Fibroblast of lung (primary cell): ENCODE measurements at regions not wholly inside any gene's neighbourhood (a gene's known extent, or its start where the extent isn't known, plus 50 kb on each side); places are given as distances from the start of the nearest gene placed in this dataset.
A peak's percentile ranks its signal among the peaks of the same experiment; 100 is the strongest.

Experiments used
- DNase-seq, 2 donors: peaks; one replicate each; pipeline versions ENCODE4 v3.0.0 to v3.0.0-alpha.2; 2010; ENCODE audit warnings: low read depth in 2 of 2
- H2AFZ ChIP-seq: 2 replicates; pipeline ENCODE4 v1.5.1; 2012; ENCODE audit warnings: low read length, control low read depth, inconsistent platforms
- H3K27ac ChIP-seq: 2 replicates; pipeline ENCODE4 v1.5.1; 2011; ENCODE audit warnings: low read length, control low read depth; ENCODE audit not compliant: insufficient read depth
- H3K27me3 ChIP-seq: 2 replicates; pipeline ENCODE4 v1.5.1; 2011; ENCODE audit warnings: mild to moderate bottlenecking, low read length; ENCODE audit not compliant: control insufficient read depth, insufficient read depth
- H3K36me3 ChIP-seq: 2 replicates; pipeline ENCODE4 v1.5.1; 2011; ENCODE audit warnings: low read length; ENCODE audit not compliant: control insufficient read depth, insufficient read depth
- H3K4me1 ChIP-seq: 2 replicates; pipeline ENCODE4 v1.5.1; 2011; ENCODE audit warnings: low read length; ENCODE audit not compliant: control insufficient read depth, insufficient read depth; ENCODE audit errors: extremely low read depth
- H3K4me2 ChIP-seq: 2 replicates; pipeline ENCODE4 v1.5.1; 2011; ENCODE audit warnings: low read length, control low read depth; ENCODE audit not compliant: insufficient read depth; ENCODE audit errors: extremely low read depth
- H3K4me3 ChIP-seq, 4 experiments: fragments of 200-600 bp in 1 of 4; sonication (generic) in 1 of 4; replicated peaks in 1 of 4; 2 replicates each; pipeline ENCODE4 v1.5.1; 2011 to 2016; ENCODE audit warnings: low read length in 4 of 4, low read depth in 3 of 4, mild to moderate bottlenecking in 3 of 4, control low read depth in 2 of 4, inconsistent platforms in 1 of 4, mixed read lengths in 1 of 4; ENCODE audit not compliant: insufficient read depth in 1 of 4; ENCODE audit errors: control extremely low read depth in 1 of 4
- H3K79me2 ChIP-seq: 2 replicates; pipeline ENCODE4 v1.5.1; 2012; ENCODE audit warnings: mild to moderate bottlenecking, low read length, inconsistent platforms; ENCODE audit not compliant: control insufficient read depth, insufficient read depth
- H3K9ac ChIP-seq: 2 replicates; pipeline ENCODE4 v1.5.1; 2011; ENCODE audit warnings: mild to moderate bottlenecking, low read length, control low read depth; ENCODE audit not compliant: insufficient read depth
- H3K9me3 ChIP-seq: 2 replicates; pipeline ENCODE4 v1.5.1; 2012; ENCODE audit warnings: low read depth, low read length; ENCODE audit not compliant: control insufficient read depth, insufficient read depth
- H4K20me1 ChIP-seq: 2 replicates; pipeline ENCODE4 v1.5.1; 2011; ENCODE audit warnings: low read length; ENCODE audit not compliant: control insufficient read depth, insufficient read depth; ENCODE audit errors: extremely low read depth
- EZH2 ChIP-seq: IDR thresholded peaks from 2 replicates; pipeline ENCODE4 v1.5.1; 2012; ENCODE audit warnings: low read length, control low read depth, mild to moderate bottlenecking; ENCODE audit errors: missing control alignments
- TF ChIP-seq, protein P1 (sequence below), 2 donors: IDR thresholded peaks in 1 of 2; conservative IDR thresholded peaks in 1 of 2; 1 replicate in 1 of 2; 2 replicates in 1 of 2; pipeline ENCODE4 v1.5.1; 2011 to 2012; ENCODE audit warnings: low read length in 2 of 2, control low read depth in 1 of 2, inconsistent platforms in 1 of 2, low read depth in 1 of 2, mild to moderate bottlenecking in 1 of 2

DNA sequence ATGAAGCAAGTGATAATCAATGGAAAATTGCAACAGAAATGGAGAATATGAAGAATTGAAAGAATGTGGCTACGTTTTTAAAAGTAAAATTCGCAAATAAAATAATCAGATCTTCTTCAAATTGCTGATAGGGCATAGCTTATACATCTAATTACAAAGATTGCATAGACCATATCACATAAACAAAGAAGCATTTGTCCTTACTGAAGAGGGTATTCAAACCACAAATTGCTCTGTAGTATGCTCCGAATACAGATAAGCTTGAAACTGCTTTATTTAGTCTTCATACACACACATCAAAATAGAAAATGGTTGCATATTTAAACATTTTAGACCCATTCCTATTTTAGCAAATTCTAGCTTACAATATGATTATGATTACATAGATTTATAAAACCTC, 206.7 kb upstream of the SLIT2 start:
- Histone ChIP-seq H3K4me3 (no peak overlapping the region), H3K9me3 (no peaks in the 10 kb centered on the region), H4K20me1 (no peaks in the 10 kb centered on the region), H3K9ac (no peak overlapping the region), H3K4me1 (no peaks in the 10 kb centered on the region), H3K36me3 (no peaks in the 10 kb centered on the region), H2AFZ (no peak overlapping the region), H3K79me2 (no peaks in the 10 kb centered on the region), H3K4me2 (no peak overlapping the region), H3K27me3 (no peaks in the 10 kb centered on the region), H3K27ac (no peak overlapping the region)
- no peak for DNase-seq
- TF ChIP-seq, protein P1, sequence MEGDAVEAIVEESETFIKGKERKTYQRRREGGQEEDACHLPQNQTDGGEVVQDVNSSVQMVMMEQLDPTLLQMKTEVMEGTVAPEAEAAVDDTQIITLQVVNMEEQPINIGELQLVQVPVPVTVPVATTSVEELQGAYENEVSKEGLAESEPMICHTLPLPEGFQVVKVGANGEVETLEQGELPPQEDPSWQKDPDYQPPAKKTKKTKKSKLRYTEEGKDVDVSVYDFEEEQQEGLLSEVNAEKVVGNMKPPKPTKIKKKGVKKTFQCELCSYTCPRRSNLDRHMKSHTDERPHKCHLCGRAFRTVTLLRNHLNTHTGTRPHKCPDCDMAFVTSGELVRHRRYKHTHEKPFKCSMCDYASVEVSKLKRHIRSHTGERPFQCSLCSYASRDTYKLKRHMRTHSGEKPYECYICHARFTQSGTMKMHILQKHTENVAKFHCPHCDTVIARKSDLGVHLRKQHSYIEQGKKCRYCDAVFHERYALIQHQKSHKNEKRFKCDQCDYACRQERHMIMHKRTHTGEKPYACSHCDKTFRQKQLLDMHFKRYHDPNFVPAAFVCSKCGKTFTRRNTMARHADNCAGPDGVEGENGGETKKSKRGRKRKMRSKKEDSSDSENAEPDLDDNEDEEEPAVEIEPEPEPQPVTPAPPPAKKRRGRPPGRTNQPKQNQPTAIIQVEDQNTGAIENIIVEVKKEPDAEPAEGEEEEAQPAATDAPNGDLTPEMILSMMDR (conservative IDR thresholded peaks at IDR 0.05 in 1 of 2, IDR thresholded peaks at IDR 0.05 in 1 of 2; ENCODE audit: low read depth in 1 of 2, low read length in 2 of 2) = no peak
- TF ChIP-seq EZH2 = no peak

DNA sequence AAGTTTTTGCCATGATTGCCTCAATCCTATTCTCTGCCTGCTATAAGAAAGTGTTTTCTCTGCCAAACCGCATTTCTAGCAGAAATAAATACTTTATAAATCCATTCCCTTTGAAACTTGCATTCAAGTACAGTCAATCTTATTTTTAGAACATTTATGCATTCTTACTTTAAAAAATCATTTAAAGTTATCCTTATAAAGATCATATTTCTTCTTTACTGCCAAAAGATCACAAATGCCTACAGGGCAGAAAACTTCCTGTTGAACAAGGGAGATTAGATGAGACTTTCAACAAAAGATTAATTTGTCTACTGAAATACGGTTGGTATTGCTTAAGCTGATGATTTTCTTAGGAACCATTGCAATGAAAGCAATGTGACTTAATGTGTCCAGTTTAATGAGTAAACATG, 207.2 kb upstream of the SLIT2 start:
- H3K27me3 ChIP-seq = no peaks in the 10 kb centered on the region
- no peaks in the 10 kb centered on the region for H3K36me3 ChIP-seq
- no peak overlapping the region for H3K9ac ChIP-seq
- TF ChIP-seq, protein P1 (conservative IDR thresholded peaks at IDR 0.05 in 1 of 2, IDR thresholded peaks at IDR 0.05 in 1 of 2; ENCODE audit: low read depth in 1 of 2, low read length in 2 of 2) = no peak
- TF ChIP-seq EZH2 = no peak
- H3K79me2 ChIP-seq = no peaks in the 10 kb centered on the region
- DNase-seq = peak; percentile 46 to 77
- no peak overlapping the region for H2AFZ ChIP-seq
- no peaks in the 10 kb centered on the region for H3K9me3 ChIP-seq
- no peaks in the 10 kb centered on the region for H4K20me1 ChIP-seq
- no peak overlapping the region for H3K4me3 ChIP-seq
- no peaks in the 10 kb centered on the region for H3K4me1 ChIP-seq
- no peak overlapping the region for H3K27ac ChIP-seq
- no peak overlapping the region for H3K4me2 ChIP-seq

DNA sequence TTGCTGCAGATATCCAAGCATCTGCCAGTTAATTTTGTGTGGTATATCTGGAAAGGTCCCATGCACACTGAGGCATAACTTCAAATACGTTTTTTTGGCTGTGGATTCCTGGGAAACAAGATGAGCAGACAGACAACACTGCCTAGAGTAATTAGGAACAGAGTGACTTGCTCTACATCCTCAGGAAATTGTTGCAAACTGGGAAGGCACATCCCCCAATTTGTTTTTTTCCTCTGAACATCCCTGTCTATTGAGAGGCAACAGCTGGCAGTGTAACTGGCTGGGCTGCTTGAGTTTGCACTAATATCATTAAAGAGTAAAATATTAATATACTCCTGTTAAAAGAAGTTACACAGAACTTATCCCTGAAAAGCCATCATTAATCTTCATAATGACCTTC, 207.7 kb upstream of the SLIT2 start:
- no peaks in the 10 kb centered on the region for H3K9me3 ChIP-seq
- no peak overlapping the region for H3K4me2 ChIP-seq
- TF ChIP-seq, protein P1 (conservative IDR thresholded peaks at IDR 0.05 in 1 of 2, IDR thresholded peaks at IDR 0.05 in 1 of 2; ENCODE audit: low read depth in 1 of 2, low read length in 2 of 2) = no peak
- TF ChIP-seq EZH2 = no peak
- H3K36me3 ChIP-seq = no peaks in the 10 kb centered on the region
- no peaks in the 10 kb centered on the region for H3K79me2 ChIP-seq
- H3K27me3 ChIP-seq = no peaks in the 10 kb centered on the region
- no peak overlapping the region for H3K27ac ChIP-seq
- no peaks in the 10 kb centered on the region for H4K20me1 ChIP-seq
- no peaks in the 10 kb centered on the region for H3K4me1 ChIP-seq
- peak in 1 of 2 donors; percentile 35 for DNase-seq
- H2AFZ ChIP-seq = no peak overlapping the region
- no peak overlapping the region for H3K9ac ChIP-seq
- H3K4me3 ChIP-seq = no peak overlapping the region
